AG20443 (cell line): ENCODE measurements at regions not wholly inside any gene's neighbourhood (a gene's known extent, or its start where the extent isn't known, plus 50 kb on each side); places are given as distances from the start of the nearest gene placed in this dataset.

Experiments used
- DNase-seq: peaks from one replicate; pipeline ENCODE4 v3.0.0; 2012; ENCODE audit warnings: low spot score, mixed read lengths

DNA sequence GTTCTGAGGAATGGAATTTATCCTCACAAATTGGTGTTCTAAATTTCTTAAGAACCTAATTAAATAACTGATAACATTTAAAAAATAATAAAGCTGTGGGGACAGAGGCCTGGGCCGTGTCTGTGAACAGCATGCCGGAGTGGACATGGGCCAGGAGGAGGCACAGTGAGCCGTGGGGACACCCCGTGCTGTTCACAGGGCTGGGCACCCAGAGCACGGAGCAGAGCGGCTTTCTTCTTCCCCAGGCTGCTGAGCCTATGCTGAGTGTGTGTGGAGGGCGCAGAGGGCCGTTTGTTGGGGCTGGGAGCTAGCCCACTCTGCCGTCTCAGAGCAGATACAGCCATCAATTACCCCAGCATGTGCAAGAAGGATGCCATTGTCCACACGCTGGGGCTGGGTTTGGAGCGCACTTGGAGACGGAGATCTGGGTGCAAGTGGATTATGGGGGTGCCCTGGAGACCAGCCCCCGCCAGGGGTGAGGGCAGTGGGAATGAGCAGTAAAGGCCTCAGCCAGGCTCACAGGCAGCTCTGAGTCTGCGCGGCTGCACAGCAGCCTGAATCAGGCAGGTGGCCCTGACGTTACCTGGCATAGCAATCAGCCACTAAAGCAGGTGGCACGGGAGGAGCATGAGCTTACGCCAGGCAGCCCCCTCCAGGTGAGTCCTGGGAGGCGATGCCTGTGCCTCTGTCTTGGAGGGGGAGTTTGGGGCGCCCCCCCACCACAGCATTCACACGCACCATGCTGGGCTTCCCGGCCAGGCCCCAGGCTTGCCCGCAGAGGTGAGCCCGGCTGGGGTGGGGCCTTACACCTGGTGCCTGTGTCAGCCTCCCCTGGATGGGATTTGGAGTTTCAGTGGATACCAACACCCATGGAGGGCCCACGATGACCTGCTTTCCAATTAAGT is 52.1 kb upstream of the SLC66A3 start:
- no peak for DNase-seq

- no peak for DNase-seq
These were observed 51.1 kb upstream of the SLC66A3 start for GRCh38 chr2:11103984-11104793.

- no peak for DNase-seq
These were observed 50.2 kb upstream of the SLC66A3 start for GRCh38 chr2:11104794-11105660.
